HepG2 (cell line): ENCODE measurements at regions not wholly inside any gene's neighbourhood (a gene's known extent, or its start where the extent isn't known, plus 50 kb on each side); places are given as distances from the start of the nearest gene placed in this dataset.

Experiments
- ATAC-seq: fragments of 200-7000 bp; cut with Tn5 transposase; 3 replicates; pipeline ENCODE4 v1.9.1; 2020; ENCODE audit warnings: mild to moderate bottlenecking, moderate library complexity
- BruUV-seq: library from RNA; stranded (reverse); fragments of 400-500 nt; replicated peaks from 2 replicates; lab custom pipeline; 2021; lab: Mats Ljungman, UMichigan
- CTCF ChIA-PET: fragments of 300-600 bp; formaldehyde crosslinking; extraction: SDS; loops from one replicate; lab custom pipeline; 2021; ENCODE audit warnings: low total read pairs, inconsistent platforms, low intra/inter-chr PET ratio; lab: Yijun Ruan, JAX
- POLR2A ChIA-PET: fragments of 350-600 bp; sonication (Branson Sonifier 250); formaldehyde crosslinking; loops from one replicate; lab custom pipeline; 2020; ENCODE audit warnings: antibody characterized with exemption, inconsistent platforms; lab: Yijun Ruan, JAX
- DNase-seq: peaks from one replicate; pipeline ENCODE4 v3.0.0-alpha.2; 2015; ENCODE audit warnings: low spot score
- FAIRE-seq: peaks from 3 replicates; lab custom pipeline; 2011; peaks lifted over from hg19 to GRCh38; lab: Jason Lieb, UNC
- H2AFZ ChIP-seq: one replicate; pipeline ENCODE4 v1.6.1; 2011; ENCODE audit warnings: low read length, inconsistent platforms
- H3K27ac ChIP-seq: fragments of 300-600 bp; 3 replicates; pipeline ENCODE4 v1.8.0; 2011; ENCODE audit warnings: mixed run types, mild to moderate bottlenecking, mixed read lengths, low read length, inconsistent platforms; ENCODE audit not compliant: insufficient read depth; ENCODE audit errors: extremely low read length
- H3K27me3 ChIP-seq, 2 experiments: fragments of 200-600 bp in 1 of 2; 2 replicates in 1 of 2; 3 replicates in 1 of 2; pipeline versions ENCODE4 v1.6.0 to v1.8.0; 2011; ENCODE audit warnings: low read length in 2 of 2, mild to moderate bottlenecking in 2 of 2, moderate library complexity in 2 of 2, inconsistent platforms in 1 of 2; ENCODE audit not compliant: insufficient read depth in 2 of 2, control insufficient read depth in 1 of 2
- H3K36me3 ChIP-seq, 2 experiments: fragments of 200-600 bp in 1 of 2; replicated peaks in 1 of 2; 2 replicates in 1 of 2; 3 replicates in 1 of 2; pipeline versions ENCODE4 v1.5.1 to v1.8.0; 2011; ENCODE audit warnings: low read length in 2 of 2, inconsistent platforms in 1 of 2; ENCODE audit not compliant: insufficient read depth in 2 of 2, control insufficient read depth in 1 of 2
- H3K4me1 ChIP-seq: 2 replicates; pipeline ENCODE4 v1.5.1; 2012; ENCODE audit warnings: low read length, inconsistent platforms; ENCODE audit not compliant: insufficient read depth
- H3K4me2 ChIP-seq: 2 replicates; pipeline ENCODE4 v1.6.0; 2011; ENCODE audit warnings: low read depth, low read length, inconsistent platforms
- H3K4me3 ChIP-seq, 3 experiments: fragments of 200-600 bp in 1 of 3; sonication (generic), shearing (Covaris generic) in 1 of 3; replicated peaks in 1 of 3; 2 replicates each; pipeline ENCODE4 v1.5.1; 2011 to 2016; ENCODE audit warnings: low read length in 3 of 3, inconsistent platforms in 2 of 3, low read depth in 2 of 3, mild to moderate bottlenecking in 2 of 3, control low read depth in 1 of 3, mixed read lengths in 1 of 3; ENCODE audit not compliant: insufficient read depth in 1 of 3
- H3K79me2 ChIP-seq: one replicate; pipeline ENCODE4 v1.6.1; 2011; ENCODE audit warnings: low read length, inconsistent platforms; ENCODE audit not compliant: insufficient read depth
- H3K9ac ChIP-seq: 2 replicates; pipeline ENCODE4 v1.6.0; 2011; ENCODE audit warnings: mild to moderate bottlenecking, low read depth, low read length, inconsistent platforms; ENCODE audit not compliant: insufficient read depth
- H3K9me3 ChIP-seq: 2 replicates; pipeline ENCODE4 v1.5.1; 2012; ENCODE audit warnings: mild to moderate bottlenecking, low read length
- H4K20me1 ChIP-seq: 2 replicates; pipeline ENCODE4 v1.6.0; 2011; ENCODE audit warnings: inconsistent platforms, mild to moderate bottlenecking, low read length, moderate library complexity; ENCODE audit not compliant: insufficient read depth
- ATF7 ChIP-seq, 2 experiments: fragments of 450-650 bp in 1 of 2; sonication (generic) in 1 of 2; formaldehyde crosslinking in 1 of 2; IDR thresholded peaks; 2 replicates each; pipeline versions ENCODE4 v1.4.0 to v1.6.1; 2016 to 2020; ENCODE audit warnings: antibody characterized with exemption in 1 of 2, mild to moderate bottlenecking in 1 of 2, missing genetic modification reagents in 1 of 2
- KDM5B ChIP-seq: sonication (generic); formaldehyde crosslinking; IDR thresholded peaks from 2 replicates; pipeline ENCODE4 v1.4.0; 2020; ENCODE audit warnings: missing genetic modification reagents, mild to moderate bottlenecking, borderline replicate concordance
- MAFG ChIP-seq: sonication (generic); formaldehyde crosslinking; IDR thresholded peaks from 2 replicates; pipeline ENCODE4 v1.5.1; 2020; ENCODE audit warnings: mild to moderate bottlenecking, missing genetic modification reagents
- PHF8 ChIP-seq: sonication (generic); formaldehyde crosslinking; IDR thresholded peaks from 2 replicates; pipeline ENCODE4 v1.5.0; 2020; ENCODE audit warnings: missing genetic modification reagents
- RCOR2 ChIP-seq: IDR thresholded peaks from 2 replicates; pipeline ENCODE4 v1.6.1; 2016; ENCODE audit warnings: missing biosample characterization, missing genetic modification reagents
- WGBS: methylation state at CpG from one replicate; pipeline ENCODE4 v1.1.6; 2017; ENCODE audit warnings: low lambda C conversion rate; 5-methylcytosine and 5-hydroxymethylcytosine counted together
- in situ Hi-C: cut with HindIII; loops from 2 replicates; pipeline ENCODE4 v1.10.0; 2017; ENCODE audit warnings: low pct_unique_long_range_greater_than_20kb; ENCODE audit not compliant: extremely low pct_ligation_motif_present
- intact Hi-C: fragments of 100-400 bp; cut with micrococcal nuclease; formaldehyde crosslinking; loops from one replicate; pipeline ENCODE4 v1.10.0; 2022; ENCODE audit not compliant: unreplicated experiment
- TF ChIP-seq, protein P1 (sequence below): sonication (generic); formaldehyde crosslinking; IDR thresholded peaks from 2 replicates; pipeline ENCODE4 v1.5.1; 2020; ENCODE audit warnings: mild to moderate bottlenecking, missing genetic modification reagents, borderline replicate concordance
- TF ChIP-seq, protein P2 (sequence below): sonication (generic); formaldehyde crosslinking; IDR thresholded peaks from 2 replicates; pipeline ENCODE4 v1.5.1; 2020; ENCODE audit warnings: mild to moderate bottlenecking, missing genetic modification reagents, borderline replicate concordance
- TF ChIP-seq, protein P3 (sequence below): sonication (generic); formaldehyde crosslinking; conservative IDR thresholded peaks from 2 replicates; pipeline ENCODE4 v1.8.0; 2022; ENCODE audit warnings: mild to moderate bottlenecking, moderate library complexity, missing genetic modification reagents

DNA sequence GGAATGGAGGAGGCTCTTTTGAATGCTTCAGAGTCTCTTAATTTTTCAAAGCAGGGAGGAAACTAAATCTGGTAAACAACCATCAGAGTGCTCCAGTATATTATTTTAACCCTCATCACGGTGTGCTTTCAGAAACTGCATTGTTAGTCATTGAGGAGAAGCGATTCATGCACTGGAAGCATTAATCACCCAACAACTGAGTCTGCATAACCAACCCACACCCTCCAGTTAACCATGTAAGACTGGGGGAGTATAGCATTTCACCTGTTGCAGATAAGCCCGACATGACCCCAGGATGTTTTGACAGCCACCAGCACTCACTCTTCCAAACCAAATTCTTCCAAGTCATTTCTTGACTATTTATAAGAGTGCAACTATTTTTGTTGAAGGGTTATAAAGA is 257.6 kb downstream of the GATA3 start:
- Histone ChIP-seq H3K36me3 (no peaks in the 10 kb centered on the region), H3K4me1 (no peaks in the 10 kb centered on the region), H4K20me1 (no peaks in the 10 kb centered on the region), H3K79me2 (no peaks in the 10 kb centered on the region), H3K27me3 (peaks cover 0 to 2% of the 10 kb centered on the region in 2 experiments; a peak in 1 of 5 replicates), H3K27ac (no peak overlapping the region), H2AFZ (no peak overlapping the region), H3K4me2 (no peak overlapping the region), H3K9ac (no peak overlapping the region), H3K9me3 (no peaks in the 10 kb centered on the region), H3K4me3 (no peak overlapping the region)
- ChIA-PET POLR2A (no interaction called here), CTCF (no interaction called here)
- intact Hi-C loops: no loop called here
- in situ Hi-C loops: no loop called here
- no peak for FAIRE-seq
- no peak for TF ChIP-seq MAFG (CRISPR knock-in tag)
- TF ChIP-seq, protein P1, sequence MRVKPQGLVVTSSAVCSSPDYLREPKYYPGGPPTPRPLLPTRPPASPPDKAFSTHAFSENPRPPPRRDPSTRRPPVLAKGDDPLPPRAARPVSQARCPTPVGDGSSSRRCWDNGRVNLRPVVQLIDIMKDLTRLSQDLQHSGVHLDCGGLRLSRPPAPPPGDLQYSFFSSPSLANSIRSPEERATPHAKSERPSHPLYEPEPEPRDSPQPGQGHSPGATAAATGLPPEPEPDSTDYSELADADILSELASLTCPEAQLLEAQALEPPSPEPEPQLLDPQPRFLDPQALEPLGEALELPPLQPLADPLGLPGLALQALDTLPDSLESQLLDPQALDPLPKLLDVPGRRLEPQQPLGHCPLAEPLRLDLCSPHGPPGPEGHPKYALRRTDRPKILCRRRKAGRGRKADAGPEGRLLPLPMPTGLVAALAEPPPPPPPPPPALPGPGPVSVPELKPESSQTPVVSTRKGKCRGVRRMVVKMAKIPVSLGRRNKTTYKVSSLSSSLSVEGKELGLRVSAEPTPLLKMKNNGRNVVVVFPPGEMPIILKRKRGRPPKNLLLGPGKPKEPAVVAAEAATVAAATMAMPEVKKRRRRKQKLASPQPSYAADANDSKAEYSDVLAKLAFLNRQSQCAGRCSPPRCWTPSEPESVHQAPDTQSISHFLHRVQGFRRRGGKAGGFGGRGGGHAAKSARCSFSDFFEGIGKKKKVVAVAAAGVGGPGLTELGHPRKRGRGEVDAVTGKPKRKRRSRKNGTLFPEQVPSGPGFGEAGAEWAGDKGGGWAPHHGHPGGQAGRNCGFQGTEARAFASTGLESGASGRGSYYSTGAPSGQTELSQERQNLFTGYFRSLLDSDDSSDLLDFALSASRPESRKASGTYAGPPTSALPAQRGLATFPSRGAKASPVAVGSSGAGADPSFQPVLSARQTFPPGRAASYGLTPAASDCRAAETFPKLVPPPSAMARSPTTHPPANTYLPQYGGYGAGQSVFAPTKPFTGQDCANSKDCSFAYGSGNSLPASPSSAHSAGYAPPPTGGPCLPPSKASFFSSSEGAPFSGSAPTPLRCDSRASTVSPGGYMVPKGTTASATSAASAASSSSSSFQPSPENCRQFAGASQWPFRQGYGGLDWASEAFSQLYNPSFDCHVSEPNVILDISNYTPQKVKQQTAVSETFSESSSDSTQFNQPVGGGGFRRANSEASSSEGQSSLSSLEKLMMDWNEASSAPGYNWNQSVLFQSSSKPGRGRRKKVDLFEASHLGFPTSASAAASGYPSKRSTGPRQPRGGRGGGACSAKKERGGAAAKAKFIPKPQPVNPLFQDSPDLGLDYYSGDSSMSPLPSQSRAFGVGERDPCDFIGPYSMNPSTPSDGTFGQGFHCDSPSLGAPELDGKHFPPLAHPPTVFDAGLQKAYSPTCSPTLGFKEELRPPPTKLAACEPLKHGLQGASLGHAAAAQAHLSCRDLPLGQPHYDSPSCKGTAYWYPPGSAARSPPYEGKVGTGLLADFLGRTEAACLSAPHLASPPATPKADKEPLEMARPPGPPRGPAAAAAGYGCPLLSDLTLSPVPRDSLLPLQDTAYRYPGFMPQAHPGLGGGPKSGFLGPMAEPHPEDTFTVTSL (CRISPR knock-in tag): no peak
- no peak for ATAC-seq
- no peak for DNase-seq
- 0% methylated on average over 3 of the region's 3 CpGs for WGBS
- no TSS peak for BruUV-seq

DNA sequence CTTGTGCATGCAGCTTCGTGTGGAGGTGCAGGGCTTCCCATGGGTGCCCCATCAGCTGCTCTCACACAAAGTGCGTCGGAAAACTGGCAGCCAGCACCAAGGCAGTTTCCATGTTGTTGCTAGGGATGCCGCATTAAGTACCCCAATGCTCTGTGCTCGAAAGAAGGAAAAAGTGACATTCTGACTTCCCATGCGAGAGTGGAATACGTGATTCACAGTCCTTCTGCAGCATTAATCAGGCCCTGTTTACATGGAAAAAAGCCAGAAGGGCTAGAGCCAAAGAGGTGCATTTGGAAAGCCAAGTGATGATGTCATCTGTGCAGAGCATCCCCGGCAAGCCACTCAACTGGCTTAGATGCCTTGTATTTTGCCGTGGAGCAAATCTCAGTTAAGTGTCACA is 258.3 kb downstream of the GATA3 start:
- POLR2A ChIA-PET: no interaction called here

More for the DNA sequence above, 258.3 kb downstream of the GATA3 start:
- Histone ChIP-seq H3K27ac (no peak overlapping the region), H3K4me1 (no peaks in the 10 kb centered on the region), H3K9me3 (no peaks in the 10 kb centered on the region), H3K79me2 (no peaks in the 10 kb centered on the region), H4K20me1 (no peaks in the 10 kb centered on the region), H3K9ac (no peak overlapping the region), H3K36me3 (no peaks in the 10 kb centered on the region), H3K27me3 (peaks cover 0 to 2% of the 10 kb centered on the region in 2 experiments; a peak in 1 of 5 replicates), H2AFZ (no peak overlapping the region), H3K4me3 (no peak overlapping the region), H3K4me2 (no peak overlapping the region)
- DNase-seq (no peak), FAIRE-seq (no peak), ATAC-seq (no peak)
- no TSS peak for BruUV-seq
- 6% methylated on average over 9 of the region's 9 CpGs for WGBS
- CTCF ChIA-PET: no interaction called here
- TF ChIP-seq, protein P2, sequence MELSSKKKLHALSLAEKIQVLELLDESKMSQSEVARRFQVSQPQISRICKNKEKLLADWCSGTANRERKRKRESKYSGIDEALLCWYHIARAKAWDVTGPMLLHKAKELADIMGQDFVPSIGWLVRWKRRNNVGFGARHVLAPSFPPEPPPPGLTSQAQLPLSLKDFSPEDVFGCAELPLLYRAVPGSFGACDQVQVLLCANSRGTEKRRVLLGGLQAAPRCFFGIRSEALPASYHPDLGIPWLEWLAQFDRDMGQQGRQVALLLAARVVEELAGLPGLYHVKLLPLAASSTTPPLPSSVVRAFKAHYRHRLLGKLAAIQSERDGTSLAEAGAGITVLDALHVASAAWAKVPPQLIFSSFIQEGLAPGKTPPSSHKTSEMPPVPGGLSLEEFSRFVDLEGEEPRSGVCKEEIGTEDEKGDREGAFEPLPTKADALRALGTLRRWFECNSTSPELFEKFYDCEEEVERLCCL (CRISPR knock-in tag): no peak
- TF ChIP-seq, protein P3, sequence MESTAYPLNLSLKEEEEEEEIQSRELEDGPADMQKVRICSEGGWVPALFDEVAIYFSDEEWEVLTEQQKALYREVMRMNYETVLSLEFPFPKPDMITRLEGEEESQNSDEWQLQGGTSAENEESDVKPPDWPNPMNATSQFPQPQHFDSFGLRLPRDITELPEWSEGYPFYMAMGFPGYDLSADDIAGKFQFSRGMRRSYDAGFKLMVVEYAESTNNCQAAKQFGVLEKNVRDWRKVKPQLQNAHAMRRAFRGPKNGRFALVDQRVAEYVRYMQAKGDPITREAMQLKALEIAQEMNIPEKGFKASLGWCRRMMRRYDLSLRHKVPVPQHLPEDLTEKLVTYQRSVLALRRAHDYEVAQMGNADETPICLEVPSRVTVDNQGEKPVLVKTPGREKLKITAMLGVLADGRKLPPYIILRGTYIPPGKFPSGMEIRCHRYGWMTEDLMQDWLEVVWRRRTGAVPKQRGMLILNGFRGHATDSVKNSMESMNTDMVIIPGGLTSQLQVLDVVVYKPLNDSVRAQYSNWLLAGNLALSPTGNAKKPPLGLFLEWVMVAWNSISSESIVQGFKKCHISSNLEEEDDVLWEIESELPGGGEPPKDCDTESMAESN (CRISPR knock-in tag): no peak
- TF ChIP-seq PHF8 (CRISPR knock-in tag) (no peak), RCOR2 (CRISPR knock-in tag) (no peak), KDM5B (CRISPR knock-in tag) (no peak), ATF7 (IDR thresholded peaks at IDR 0.05) (peak; percentile 86), ATF7 (CRISPR knock-in tag; IDR thresholded peaks at IDR 0.05) (no peak)
- in situ Hi-C loops: no loop called here
- intact Hi-C loops: no loop called here
